GM21717 (cell line): ENCODE measurements at regions not wholly inside any gene's neighbourhood (a gene's known extent, or its start where the extent isn't known, plus 50 kb on each side); places are given as distances from the start of the nearest gene placed in this dataset.
"Not testable (repeated sequence)": the region's sequence is repeated elsewhere in the genome, so short reads cannot be mapped to it uniquely, and the experiment has no call there.

Experiments used
- ATAC-seq: cut with Tn5 transposase; IDR thresholded peaks from one replicate; pipeline ENCODE4 v1.9.1; 2021; ENCODE audit warnings: mild to moderate bottlenecking, moderate library complexity; ENCODE audit not compliant: unreplicated experiment

GRCh38 chr3:84175449-84175848, 783.3 kb upstream of the CADM2 start:
- ATAC-seq: no peak

- no peak for ATAC-seq
Observed at GRCh38 chr3:84184937-84185336, 773.9 kb upstream of the CADM2 start.

GRCh38 chr3:84194029-84194428, 764.8 kb upstream of the CADM2 start:
- ATAC-seq: no peak

- no peak for ATAC-seq
Observed at GRCh38 chr3:84209474-84209873, 749.3 kb upstream of the CADM2 start.

- no peak for ATAC-seq
Observed at GRCh38 chr3:84223512-84223911, 735.3 kb upstream of the CADM2 start.

- ATAC-seq: no peak
Observed at GRCh38 chr3:84224262-84224661, 734.5 kb upstream of the CADM2 start.

GRCh38 chr3:84236261-84236660, 722.5 kb upstream of the CADM2 start:
- no peak for ATAC-seq

GRCh38 chr3:84245789-84246188, 713.0 kb upstream of the CADM2 start:
- no peak for ATAC-seq

- ATAC-seq: no peak
Observed at GRCh38 chr3:84260596-84260995, 698.2 kb upstream of the CADM2 start.

GRCh38 chr3:84265768-84266167, 693.0 kb upstream of the CADM2 start:
- ATAC-seq: no peak

GRCh38 chr3:84275532-84275931, 683.3 kb upstream of the CADM2 start:
- no peak for ATAC-seq

- ATAC-seq: no peak
Observed at GRCh38 chr3:84277562-84278224, 681.1 kb upstream of the CADM2 start.

- ATAC-seq: no peak
Observed at GRCh38 chr3:84292128-84292527, 666.7 kb upstream of the CADM2 start.

GRCh38 chr3:84299329-84299728, 659.5 kb upstream of the CADM2 start:
- ATAC-seq: no peak

- ATAC-seq: no peak
Observed at GRCh38 chr3:84304214-84304613, 654.6 kb upstream of the CADM2 start.

GRCh38 chr3:84307339-84307738, 651.5 kb upstream of the CADM2 start:
- no peak for ATAC-seq

GRCh38 chr3:84308379-84308778, 650.4 kb upstream of the CADM2 start:
- ATAC-seq: no peak

- no peak for ATAC-seq
Observed at GRCh38 chr3:84318273-84318809, 640.4 kb upstream of the CADM2 start.

GRCh38 chr3:84365563-84366278, 593.1 kb upstream of the CADM2 start:
- ATAC-seq: not testable (repeated sequence)
